ENCODE measurements at regions not wholly inside any gene's neighbourhood (a gene's known extent, or its start where the extent isn't known, plus 50 kb on each side); places are given as distances from the start of the nearest gene placed in this dataset.

- DNase-seq (ENCODE audit: low read depth): no peak
- H3K4me3 ChIP-seq (ENCODE audit: low read depth, low read length): no peak overlapping the region
- TF ChIP-seq, protein P1, sequence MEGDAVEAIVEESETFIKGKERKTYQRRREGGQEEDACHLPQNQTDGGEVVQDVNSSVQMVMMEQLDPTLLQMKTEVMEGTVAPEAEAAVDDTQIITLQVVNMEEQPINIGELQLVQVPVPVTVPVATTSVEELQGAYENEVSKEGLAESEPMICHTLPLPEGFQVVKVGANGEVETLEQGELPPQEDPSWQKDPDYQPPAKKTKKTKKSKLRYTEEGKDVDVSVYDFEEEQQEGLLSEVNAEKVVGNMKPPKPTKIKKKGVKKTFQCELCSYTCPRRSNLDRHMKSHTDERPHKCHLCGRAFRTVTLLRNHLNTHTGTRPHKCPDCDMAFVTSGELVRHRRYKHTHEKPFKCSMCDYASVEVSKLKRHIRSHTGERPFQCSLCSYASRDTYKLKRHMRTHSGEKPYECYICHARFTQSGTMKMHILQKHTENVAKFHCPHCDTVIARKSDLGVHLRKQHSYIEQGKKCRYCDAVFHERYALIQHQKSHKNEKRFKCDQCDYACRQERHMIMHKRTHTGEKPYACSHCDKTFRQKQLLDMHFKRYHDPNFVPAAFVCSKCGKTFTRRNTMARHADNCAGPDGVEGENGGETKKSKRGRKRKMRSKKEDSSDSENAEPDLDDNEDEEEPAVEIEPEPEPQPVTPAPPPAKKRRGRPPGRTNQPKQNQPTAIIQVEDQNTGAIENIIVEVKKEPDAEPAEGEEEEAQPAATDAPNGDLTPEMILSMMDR (conservative IDR thresholded peaks at IDR 0.05; ENCODE audit: low read depth, low read length): no peak
These were observed 509.0 kb downstream of the KIF4B start for GRCh38 chr5:155522540-155522939.

GRCh38 chr5:155529362-155529761 is 515.8 kb downstream of the KIF4B start:
- no peak for DNase-seq (ENCODE audit: low read depth)
- TF ChIP-seq, protein P1 (conservative IDR thresholded peaks at IDR 0.05; ENCODE audit: low read depth, low read length): no peak
- no peak overlapping the region for H3K4me3 ChIP-seq (ENCODE audit: low read depth, low read length)

DNA sequence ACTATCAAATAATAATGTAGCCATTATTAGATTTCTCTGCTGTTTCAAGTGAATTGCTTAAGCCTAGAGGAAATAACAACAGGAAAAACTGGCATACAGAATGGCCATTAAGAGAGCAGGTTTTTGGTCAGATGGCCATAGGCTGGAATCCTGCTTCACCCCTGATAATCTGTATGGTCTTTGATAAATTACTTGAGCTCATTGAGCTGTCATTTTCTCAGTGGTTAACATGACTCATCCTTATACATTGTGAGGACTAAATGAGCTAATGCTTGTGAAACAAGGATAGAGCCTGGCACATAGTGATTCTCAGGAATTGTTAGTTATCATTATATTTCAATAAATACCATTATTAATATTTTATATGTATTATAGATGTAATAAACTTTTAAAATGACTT is 516.5 kb downstream of the KIF4B start:
- no peak for DNase-seq (ENCODE audit: low read depth)
- no peak overlapping the region for H3K4me3 ChIP-seq (ENCODE audit: low read depth, low read length)
- TF ChIP-seq, protein P1 (conservative IDR thresholded peaks at IDR 0.05; ENCODE audit: low read depth, low read length): no peak

GRCh38 chr5:155532621-155533311 is 519.2 kb downstream of the KIF4B start:
- DNase-seq (ENCODE audit: low read depth): no peak
- TF ChIP-seq, protein P1 (conservative IDR thresholded peaks at IDR 0.05; ENCODE audit: low read depth, low read length): no peak
- H3K4me3 ChIP-seq (ENCODE audit: low read depth, low read length): no peak overlapping the region

GRCh38 chr5:155540000-155540595 is 526.5 kb downstream of the KIF4B start:
- TF ChIP-seq, protein P1 (conservative IDR thresholded peaks at IDR 0.05; ENCODE audit: low read depth, low read length): no peak
- DNase-seq (ENCODE audit: low read depth): no peak
- no peak overlapping the region for H3K4me3 ChIP-seq (ENCODE audit: low read depth, low read length)

- H3K4me3 ChIP-seq (ENCODE audit: low read depth, low read length): no peak overlapping the region
- no peak for DNase-seq (ENCODE audit: low read depth)
- TF ChIP-seq, protein P1 (conservative IDR thresholded peaks at IDR 0.05; ENCODE audit: low read depth, low read length): no peak
These were observed 532.5 kb downstream of the KIF4B start for GRCh38 chr5:155546075-155546474.

DNA sequence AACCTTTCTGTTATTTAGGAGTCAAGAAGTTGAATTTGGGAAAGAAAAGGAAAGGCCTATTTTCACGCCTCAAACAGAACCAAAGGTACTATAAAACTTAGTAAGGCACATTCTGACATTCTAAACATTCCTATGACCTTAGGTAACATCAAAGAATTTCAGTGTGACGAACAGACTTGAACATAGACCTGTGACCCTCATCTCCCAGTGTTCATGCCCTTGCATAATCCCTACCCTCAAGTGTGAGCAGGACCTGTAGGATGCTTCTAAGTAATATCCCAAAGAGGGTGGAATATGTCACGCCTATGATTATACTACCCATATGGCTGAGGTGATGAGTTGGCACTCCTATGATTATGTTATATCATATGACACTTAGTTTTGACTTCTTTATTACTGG is 540.9 kb downstream of the KIF4B start:
- TF ChIP-seq, protein P1 (conservative IDR thresholded peaks at IDR 0.05; ENCODE audit: low read depth, low read length): no peak
- H3K4me3 ChIP-seq (ENCODE audit: low read depth, low read length): no peak overlapping the region
- DNase-seq (ENCODE audit: low read depth): no peak

Data from choroid plexus epithelial cell (primary cell).